AG08395 (cell line): ENCODE measurements at regions not wholly inside any gene's neighbourhood (a gene's known extent, or its start where the extent isn't known, plus 50 kb on each side); places are given as distances from the start of the nearest gene placed in this dataset.
"Not testable (repeated sequence)": the region's sequence is repeated elsewhere in the genome, so short reads cannot be mapped to it uniquely, and the experiment has no call there.

Experiments used
- DNase-seq: peaks from one replicate; pipeline ENCODE4 v3.0.0; 2012; ENCODE audit warnings: mixed read lengths, low spot score

- no peak for DNase-seq
These were observed 119.5 kb downstream of the SKIDA1 start for GRCh38 chr10:21405981-21406380.

GRCh38 chr10:21403256-21404015, 122.0 kb downstream of the SKIDA1 start:
- no peak for DNase-seq

- peak; percentile 20 for DNase-seq
These were observed 122.8 kb downstream of the SKIDA1 start for GRCh38 chr10:21402606-21403083.

GRCh38 chr10:21401196-21401595, 124.3 kb downstream of the SKIDA1 start:
- DNase-seq = no peak

- DNase-seq = peak; percentile 76
These were observed 126.0 kb downstream of the SKIDA1 start for GRCh38 chr10:21399392-21400035.

GRCh38 chr10:21398563-21399231, 126.8 kb downstream of the SKIDA1 start:
- peak; percentile 56 for DNase-seq

- DNase-seq = no peak
These were observed 128.6 kb downstream of the SKIDA1 start for GRCh38 chr10:21396889-21397288.

GRCh38 chr10:21393931-21394330, 131.6 kb downstream of the SKIDA1 start:
- DNase-seq = no peak

GRCh38 chr10:21388589-21388988, 136.9 kb downstream of the SKIDA1 start:
- DNase-seq = no peak

- no peak for DNase-seq
These were observed 137.6 kb downstream of the SKIDA1 start for GRCh38 chr10:21387868-21388267.

GRCh38 chr10:21385996-21386585, 139.4 kb downstream of the SKIDA1 start:
- DNase-seq = no peak

- no peak for DNase-seq
These were observed 139.9 kb downstream of the SKIDA1 start for GRCh38 chr10:21385536-21385935.

GRCh38 chr10:21379143-21379542, 146.3 kb downstream of the SKIDA1 start:
- no peak for DNase-seq

- DNase-seq = not testable (repeated sequence)
These were observed 150.2 kb downstream of the SKIDA1 start for GRCh38 chr10:21375274-21375673.

GRCh38 chr10:21373881-21374280, 151.6 kb downstream of the SKIDA1 start:
- DNase-seq = not testable (repeated sequence)

- peak; percentile 87 for DNase-seq
These were observed 152.7 kb downstream of the SKIDA1 start for GRCh38 chr10:21372651-21373410.

GRCh38 chr10:21369697-21370096, 155.8 kb downstream of the SKIDA1 start:
- no peak for DNase-seq

GRCh38 chr10:21368728-21369425, 156.6 kb downstream of the SKIDA1 start:
- DNase-seq = no peak

GRCh38 chr10:21368022-21368582, 157.4 kb downstream of the SKIDA1 start:
- no peak for DNase-seq

- not testable (repeated sequence) for DNase-seq
These were observed 159.4 kb downstream of the SKIDA1 start for GRCh38 chr10:21366108-21366507.
